Muscle layer of colon (tissue), 2 donors: ENCODE measurements at regions not wholly inside any gene's neighbourhood (a gene's known extent, or its start where the extent isn't known, plus 50 kb on each side); places are given as distances from the start of the nearest gene placed in this dataset.
"Not testable (repeated sequence)": the region's sequence is repeated elsewhere in the genome, so short reads cannot be mapped to it uniquely, and the experiment has no call there.

ENCODE experiments used
- H3K27ac ChIP-seq: one replicate; pipeline ENCODE4 v1.7.0; 2013; ENCODE audit warnings: low read depth, mild to moderate bottlenecking, low read length, moderate library complexity
- H3K27me3 ChIP-seq, 2 donors: one replicate each; pipeline ENCODE4 v1.7.0; 2013; ENCODE audit warnings: low read length in 2 of 2, mild to moderate bottlenecking in 2 of 2; ENCODE audit not compliant: insufficient read depth in 2 of 2, control insufficient read depth in 1 of 2
- H3K36me3 ChIP-seq: one replicate; pipeline ENCODE4 v1.7.0; 2013; ENCODE audit warnings: mild to moderate bottlenecking, low read length; ENCODE audit not compliant: insufficient read depth
- H3K4me1 ChIP-seq: one replicate; pipeline ENCODE4 v1.7.0; 2013; ENCODE audit warnings: mild to moderate bottlenecking, low read length; ENCODE audit not compliant: insufficient read depth
- H3K4me3 ChIP-seq, 2 donors: one replicate each; pipeline ENCODE4 v1.7.0; 2013; ENCODE audit warnings: low read length in 2 of 2, low read depth in 1 of 2, mild to moderate bottlenecking in 1 of 2, moderate library complexity in 1 of 2
- H3K9ac ChIP-seq: one replicate; pipeline ENCODE4 v1.7.0; 2013; ENCODE audit warnings: low read length
- H3K9me3 ChIP-seq: one replicate; pipeline ENCODE4 v1.7.0; 2013; ENCODE audit warnings: mild to moderate bottlenecking, low read length
- donor health status: abdominal sarcoma.
- donor health status: Adenocarcinoma of cecum.

DNA sequence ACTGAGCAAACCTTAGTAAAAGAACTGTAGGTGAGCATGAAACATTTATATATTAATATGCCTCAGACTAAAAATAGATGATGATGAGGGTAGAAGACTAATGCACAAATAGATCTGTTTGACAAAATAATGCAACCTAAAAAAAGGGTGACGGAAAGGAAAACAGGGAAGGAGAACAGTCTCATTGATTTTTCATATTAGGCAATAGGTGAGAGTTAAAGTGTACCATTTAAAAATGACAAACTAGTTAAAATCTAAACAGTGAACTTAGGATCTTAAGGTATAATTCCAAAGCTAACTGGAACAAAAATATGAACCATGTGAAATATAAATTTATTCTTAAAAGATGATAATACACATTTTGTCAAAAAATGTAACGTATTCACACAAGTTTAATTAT, 1347.6 kb downstream of the SI start:
- Histone ChIP-seq H3K9ac (no peak overlapping the region), H3K36me3 (no peaks in the 10 kb centered on the region), H3K4me1 (no peaks in the 10 kb centered on the region), H3K27me3 (no peaks in the 10 kb centered on the region), H3K4me3 (no peak overlapping the region), H3K27ac (no peak overlapping the region), H3K9me3 (no peaks in the 10 kb centered on the region)

DNA sequence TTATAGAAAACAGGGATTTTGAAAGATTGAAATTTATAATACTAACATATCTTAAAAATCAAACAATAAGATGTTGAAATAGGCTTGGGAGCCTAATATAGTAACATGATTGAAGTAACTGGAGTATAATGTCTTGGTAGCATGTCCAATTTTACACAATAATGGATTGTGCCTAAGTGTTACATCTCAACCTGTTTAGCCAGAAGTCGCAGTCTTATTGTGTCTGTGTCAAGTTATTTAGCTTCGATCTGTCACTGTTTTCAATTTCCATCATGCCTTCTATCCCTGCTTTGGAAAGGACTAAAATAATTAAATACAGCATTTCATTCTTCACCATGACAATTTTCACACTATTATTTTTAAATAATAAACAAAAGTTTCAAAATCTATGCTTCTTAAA, 1352.2 kb downstream of the SI start:
- Histone ChIP-seq H3K27me3 (no peaks in the 10 kb centered on the region), H3K9me3 (no peaks in the 10 kb centered on the region), H3K27ac (no peak overlapping the region), H3K36me3 (no peaks in the 10 kb centered on the region), H3K4me1 (no peaks in the 10 kb centered on the region), H3K4me3 (no peak overlapping the region), H3K9ac (no peak overlapping the region)

DNA sequence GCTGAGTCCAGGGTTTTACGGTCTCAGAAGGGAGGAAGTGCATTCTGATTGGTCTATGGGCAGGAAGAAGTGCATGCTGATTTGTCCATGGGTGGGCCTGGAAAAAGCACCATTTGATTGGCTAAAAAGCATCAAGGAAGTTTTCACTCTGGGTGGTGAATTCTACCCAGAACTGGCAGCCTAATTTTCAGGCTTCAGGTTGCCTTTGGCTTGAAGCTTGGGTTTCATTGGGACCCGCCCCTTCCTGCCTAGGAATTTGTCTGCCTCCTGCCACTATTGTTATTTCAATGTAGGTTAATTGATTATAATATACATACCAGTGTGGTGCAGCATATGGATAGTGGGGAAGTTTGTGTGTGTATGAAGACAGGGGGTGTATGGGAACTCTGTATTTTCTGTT, 1355.9 kb downstream of the SI start:
- no peak overlapping the region for H3K4me3 ChIP-seq
- no peak overlapping the region for H3K27ac ChIP-seq
- H3K27me3 ChIP-seq: no peaks in the 10 kb centered on the region
- no peaks in the 10 kb centered on the region for H3K9me3 ChIP-seq
- H3K36me3 ChIP-seq: no peaks in the 10 kb centered on the region
- H3K9ac ChIP-seq: no peak overlapping the region
- H3K4me1 ChIP-seq: no peaks in the 10 kb centered on the region

DNA sequence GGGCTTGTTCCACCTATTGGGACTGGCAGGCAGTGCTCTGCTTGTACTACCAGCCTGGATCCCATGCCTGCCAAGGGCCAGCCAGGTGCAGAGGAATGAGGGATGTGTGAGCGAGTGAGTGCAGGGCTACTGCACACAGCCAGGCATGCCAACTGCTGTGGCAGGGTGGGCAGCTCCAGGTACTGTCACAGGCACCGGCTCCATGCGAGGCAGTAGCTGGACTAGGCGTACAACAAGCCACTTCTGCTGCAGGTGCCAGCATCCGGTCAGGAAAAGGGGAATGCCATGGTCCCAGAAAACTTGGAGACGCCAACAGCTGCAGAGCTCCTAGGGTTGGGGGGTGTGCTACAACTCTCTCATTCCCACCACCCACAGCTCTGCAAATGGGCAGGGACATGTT, 1356.7 kb downstream of the SI start:
- H3K36me3 ChIP-seq: no peaks in the 10 kb centered on the region
- H3K27me3 ChIP-seq: no peaks in the 10 kb centered on the region
- no peak overlapping the region for H3K4me3 ChIP-seq
- H3K4me1 ChIP-seq: no peaks in the 10 kb centered on the region
- H3K9me3 ChIP-seq: no peaks in the 10 kb centered on the region
- H3K9ac ChIP-seq: no peak overlapping the region
- no peak overlapping the region for H3K27ac ChIP-seq

DNA sequence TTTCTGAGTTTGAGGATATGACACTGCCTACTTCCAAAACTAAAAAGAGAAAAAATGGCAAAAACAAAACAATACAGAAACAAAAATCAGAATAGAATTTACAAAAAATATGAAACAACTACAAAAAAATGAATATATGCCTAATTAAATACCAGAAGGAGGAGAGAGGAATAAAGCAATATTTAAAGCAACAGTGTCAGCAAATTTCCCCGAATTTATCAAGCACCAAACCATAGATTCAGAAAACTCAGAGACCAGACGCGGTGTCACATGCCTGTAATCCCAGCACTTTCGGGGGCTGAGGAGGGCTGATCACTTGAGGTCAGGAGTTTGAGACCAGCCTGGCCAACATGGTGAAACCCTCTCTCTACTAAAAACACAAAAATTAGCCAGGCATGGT, 1360.9 kb downstream of the SI start:
- Histone ChIP-seq H3K4me1 (no peaks in the 10 kb centered on the region), H3K9me3 (no peaks in the 10 kb centered on the region), H3K9ac (no peak overlapping the region), H3K36me3 (no peaks in the 10 kb centered on the region), H3K27ac (no peak overlapping the region), H3K4me3 (no peak overlapping the region), H3K27me3 (no peaks in the 10 kb centered on the region)

DNA sequence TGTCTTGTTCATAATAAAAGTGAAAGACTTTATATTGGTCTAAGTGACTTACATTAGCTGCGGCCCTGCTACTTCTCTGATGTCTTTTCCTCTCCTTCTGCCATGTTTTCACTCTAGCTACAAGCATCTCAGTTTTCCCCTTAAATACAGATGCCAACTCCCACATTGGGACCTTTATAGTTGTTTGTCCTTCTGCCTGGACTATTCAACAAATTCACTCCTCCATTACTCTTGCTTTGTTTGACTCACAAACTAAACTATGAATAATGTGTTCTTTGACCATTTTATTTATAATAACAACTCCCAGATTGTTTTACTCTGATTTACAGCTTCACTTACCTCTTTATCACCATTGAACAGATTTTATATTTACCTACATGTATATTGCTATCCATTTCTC, 1369.9 kb downstream of the SI start:
- H3K27ac ChIP-seq: no peak overlapping the region
- H3K4me1 ChIP-seq: no peaks in the 10 kb centered on the region
- no peaks in the 10 kb centered on the region for H3K9me3 ChIP-seq
- H3K36me3 ChIP-seq: no peaks in the 10 kb centered on the region
- no peak overlapping the region for H3K9ac ChIP-seq
- H3K27me3 ChIP-seq: no peaks in the 10 kb centered on the region
- H3K4me3 ChIP-seq: no peak overlapping the region

DNA sequence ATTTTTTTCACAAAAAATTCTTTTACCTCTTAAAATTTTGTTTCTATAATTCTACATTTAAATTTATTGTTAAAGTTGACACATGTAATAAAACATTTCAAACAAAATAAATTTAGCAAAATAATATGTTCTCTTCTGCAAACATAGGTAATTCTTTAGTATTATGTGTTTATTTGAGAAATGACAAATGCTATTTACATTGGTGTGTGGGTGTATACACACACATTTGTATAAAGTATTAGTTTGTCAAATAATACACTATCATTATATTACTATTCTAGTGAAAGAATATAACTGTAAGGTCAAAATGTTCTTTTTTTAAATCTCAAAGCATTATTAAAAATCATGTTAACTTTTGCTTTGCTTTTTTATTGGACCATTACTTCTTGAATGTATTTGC, 1370.6 kb downstream of the SI start:
- no peaks in the 10 kb centered on the region for H3K9me3 ChIP-seq
- no peaks in the 10 kb centered on the region for H3K36me3 ChIP-seq
- H3K9ac ChIP-seq: no peak overlapping the region

DNA sequence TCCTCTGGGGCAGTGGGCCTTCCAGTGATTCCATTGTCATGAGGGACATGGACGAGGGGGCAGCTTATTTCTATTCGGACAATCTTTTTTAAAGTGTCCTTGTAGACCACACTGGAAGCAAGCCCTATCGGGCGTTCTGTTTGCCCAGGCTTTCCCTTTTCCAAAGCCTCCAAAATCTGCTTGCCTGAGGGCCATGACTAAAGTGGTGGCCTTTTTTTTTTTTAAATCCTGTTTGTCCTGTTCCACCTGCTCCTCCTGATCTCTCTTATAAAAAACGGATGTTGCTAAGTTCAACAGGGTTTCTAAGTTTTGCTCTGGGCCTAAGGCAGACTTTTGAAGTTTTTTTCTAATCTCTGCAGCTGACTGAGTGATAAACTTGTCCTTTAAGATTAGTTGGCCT, 1380.1 kb downstream of the SI start:
- not testable (repeated sequence) for H3K4me3 ChIP-seq, H3K9me3 ChIP-seq, H3K4me1 ChIP-seq, H3K9ac ChIP-seq, H3K36me3 ChIP-seq, H3K27ac ChIP-seq, H3K27me3 ChIP-seq

More for the DNA sequence above, 1370.6 kb downstream of the SI start:
- Histone ChIP-seq H3K4me1 (no peaks in the 10 kb centered on the region), H3K4me3 (no peak overlapping the region), H3K27ac (no peak overlapping the region), H3K27me3 (no peaks in the 10 kb centered on the region)

DNA sequence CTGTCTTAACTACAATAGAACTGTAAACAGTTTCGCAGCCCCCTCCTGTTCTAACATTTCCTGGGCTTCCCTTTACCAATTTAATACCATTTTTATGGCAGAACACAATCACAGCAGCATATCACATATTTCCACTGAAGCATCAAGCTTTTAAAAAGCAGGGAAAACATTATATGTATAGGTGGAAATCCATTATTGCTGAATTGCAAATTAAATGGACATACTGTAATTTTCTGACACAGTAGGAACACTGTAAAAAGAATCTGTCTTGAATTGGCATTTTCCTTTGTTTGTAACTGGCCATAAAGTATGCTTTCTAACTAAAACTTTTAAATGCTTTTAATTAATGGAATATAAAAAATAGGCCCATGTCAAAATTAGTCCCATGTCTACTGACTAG, 1385.8 kb downstream of the SI start:
- H3K36me3 ChIP-seq: no peaks in the 10 kb centered on the region
- H3K4me1 ChIP-seq: no peaks in the 10 kb centered on the region
- H3K27me3 ChIP-seq: no peaks in the 10 kb centered on the region
- no peaks in the 10 kb centered on the region for H3K9me3 ChIP-seq
- no peak overlapping the region for H3K4me3 ChIP-seq
- H3K27ac ChIP-seq: no peak overlapping the region
- H3K9ac ChIP-seq: no peak overlapping the region

DNA sequence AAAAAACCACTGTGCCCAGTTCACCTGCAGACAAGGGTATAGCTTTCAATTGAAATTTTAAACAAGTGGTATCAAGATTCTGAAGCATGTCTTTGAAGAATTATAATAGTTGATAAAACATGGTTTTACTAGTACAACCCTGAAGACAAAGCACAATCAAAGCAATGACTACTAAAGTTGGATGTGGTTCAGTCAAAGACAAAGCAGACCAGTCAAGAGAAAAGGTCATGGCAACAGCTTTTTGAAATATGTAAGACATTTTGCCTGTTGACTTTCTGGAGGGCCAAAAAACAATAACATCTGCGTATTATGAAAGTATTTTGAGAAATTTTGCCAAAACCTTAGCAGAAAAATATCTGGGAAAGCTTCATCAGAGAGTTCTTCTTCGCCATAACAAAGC, 1393.6 kb downstream of the SI start:
- H3K9ac ChIP-seq: no peak overlapping the region
- H3K4me3 ChIP-seq: no peak overlapping the region
- no peaks in the 10 kb centered on the region for H3K9me3 ChIP-seq
- H3K27me3 ChIP-seq: no peaks in the 10 kb centered on the region
- no peaks in the 10 kb centered on the region for H3K36me3 ChIP-seq
- H3K27ac ChIP-seq: no peak overlapping the region
- no peaks in the 10 kb centered on the region for H3K4me1 ChIP-seq

DNA sequence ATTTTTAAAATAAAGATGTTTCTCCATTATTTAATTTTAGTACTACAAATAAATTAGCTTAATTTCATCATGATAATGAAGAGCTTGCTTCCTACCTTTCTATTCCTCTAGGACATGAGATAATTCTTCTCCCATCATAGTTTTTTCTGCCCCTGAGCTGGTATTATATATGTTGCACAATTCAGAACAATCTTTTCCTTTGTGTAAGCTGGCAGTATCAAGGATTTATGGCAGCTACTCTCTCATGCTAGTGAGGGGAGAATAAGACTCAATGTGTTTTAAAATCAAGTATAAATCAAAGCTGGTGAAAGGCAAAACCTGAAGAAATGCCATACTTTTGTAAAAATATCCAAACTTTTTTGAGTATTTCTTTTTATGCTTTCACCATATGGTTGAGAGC, 1405.3 kb downstream of the SI start:
- H3K36me3 ChIP-seq: no peaks in the 10 kb centered on the region
- no peak overlapping the region for H3K4me3 ChIP-seq
- H3K4me1 ChIP-seq: no peaks in the 10 kb centered on the region
- H3K9ac ChIP-seq: no peak overlapping the region
- no peaks in the 10 kb centered on the region for H3K9me3 ChIP-seq
- H3K27ac ChIP-seq: no peak overlapping the region
- H3K27me3 ChIP-seq: no peaks in the 10 kb centered on the region

DNA sequence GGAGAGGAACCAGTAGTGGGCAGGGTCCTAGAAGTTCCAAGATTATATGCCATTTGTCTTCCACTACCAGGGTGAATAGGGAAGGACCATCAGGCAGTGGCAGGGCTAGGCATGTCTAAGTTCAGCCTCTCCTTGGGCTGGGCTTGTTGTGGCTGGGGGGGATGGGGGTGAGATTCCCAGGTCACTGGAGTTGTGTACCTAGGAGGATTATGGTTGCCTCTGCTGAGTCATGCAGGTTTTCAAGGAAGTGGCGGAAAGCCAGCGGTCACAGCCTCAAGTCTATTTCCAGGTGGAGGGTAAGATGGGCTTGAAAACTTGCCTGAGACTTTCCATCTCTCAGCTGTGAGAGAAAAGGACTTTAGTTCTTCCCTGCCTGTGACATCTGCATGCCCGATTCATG, 1407.1 kb downstream of the SI start:
- Histone ChIP-seq H3K27me3 (no peaks in the 10 kb centered on the region), H3K9ac (no peak overlapping the region), H3K9me3 (no peaks in the 10 kb centered on the region), H3K27ac (no peak overlapping the region), H3K4me3 (no peak overlapping the region), H3K4me1 (no peaks in the 10 kb centered on the region), H3K36me3 (no peaks in the 10 kb centered on the region)
